Epithelial cell of proximal tubule (primary cell): ENCODE measurements at regions not wholly inside any gene's neighbourhood (a gene's known extent, or its start where the extent isn't known, plus 50 kb on each side); places are given as distances from the start of the nearest gene placed in this dataset.
A peak's percentile ranks its signal among the peaks of the same experiment; 100 is the strongest.

Experiments used
- DNase-seq: peaks from one replicate; pipeline ENCODE4 v3.0.0-alpha.2; 2011; ENCODE audit warnings: low read depth
- H3K4me3 ChIP-seq: 2 replicates; pipeline ENCODE4 v1.5.1; 2011; ENCODE audit warnings: low read depth, mild to moderate bottlenecking, low read length
- CTCF ChIP-seq: conservative IDR thresholded peaks from 2 replicates; pipeline ENCODE4 v1.5.1; 2012; ENCODE audit warnings: low read depth, mild to moderate bottlenecking, low read length

GRCh38 chr21:17738176-17738953 lies 80.8 kb downstream of the C21orf91 start:
- TF ChIP-seq CTCF: no peak
- H3K4me3 ChIP-seq: no peak overlapping the region
- peak; percentile 48 for DNase-seq

GRCh38 chr21:17736072-17736471 lies 83.1 kb downstream of the C21orf91 start:
- DNase-seq: no peak
- TF ChIP-seq CTCF: no peak
- H3K4me3 ChIP-seq: no peak overlapping the region

GRCh38 chr21:17733209-17733608 lies 85.9 kb downstream of the C21orf91 start:
- no peak for TF ChIP-seq CTCF
- DNase-seq: no peak
- no peak overlapping the region for H3K4me3 ChIP-seq

- no peak for DNase-seq
- H3K4me3 ChIP-seq: no peak overlapping the region
- TF ChIP-seq CTCF: no peak
Observed at GRCh38 chr21:17732306-17732705, 86.8 kb downstream of the C21orf91 start.

- DNase-seq: no peak
- H3K4me3 ChIP-seq: no peak overlapping the region
- no peak for TF ChIP-seq CTCF
Observed at GRCh38 chr21:17731554-17731953, 87.6 kb downstream of the C21orf91 start.

GRCh38 chr21:17730782-17731181 lies 88.4 kb downstream of the C21orf91 start:
- no peak for TF ChIP-seq CTCF
- no peak for DNase-seq
- H3K4me3 ChIP-seq: no peak overlapping the region

GRCh38 chr21:17729455-17729854 lies 89.7 kb downstream of the C21orf91 start:
- H3K4me3 ChIP-seq: no peak overlapping the region
- DNase-seq: no peak
- no peak for TF ChIP-seq CTCF
